GM12878 (cell line): ENCODE measurements at regions not wholly inside any gene's neighbourhood (a gene's known extent, or its start where the extent isn't known, plus 50 kb on each side); places are given as distances from the start of the nearest gene placed in this dataset.

Experiments used
- ATAC-seq: fragments of 200-7000 bp; cut with Tn5 transposase; 3 replicates; pipeline ENCODE4 v1.9.1; 2020; ENCODE audit warnings: mild to moderate bottlenecking, moderate library complexity
- BruUV-seq: library from RNA; stranded (reverse); fragments of 400-500 nt; replicated peaks from 2 replicates; lab custom pipeline; 2021; lab: Mats Ljungman, UMichigan
- CTCF ChIA-PET: fragments of 300-600 bp; sonication (Branson Sonifier 250); formaldehyde crosslinking; extraction: SDS; loops from one replicate; lab custom pipeline; 2021; ENCODE audit warnings: inconsistent platforms; lab: Yijun Ruan, JAX
- POLR2A ChIA-PET: fragments of 350-600 bp; formaldehyde crosslinking; extraction: SDS; loops from one replicate; lab custom pipeline; 2021; ENCODE audit warnings: inconsistent platforms; lab: Charles Lee
- RAD21 ChIA-PET: fragments of 300-600 bp; sonication (Branson Sonifier 250); formaldehyde crosslinking; loops from one replicate; lab custom pipeline; 2023; ENCODE audit warnings: antibody characterized with exemption; ENCODE audit not compliant: unreplicated experiment; lab: Charles Lee
- SMC1A ChIA-PET: fragments of 300-600 bp; sonication (Branson Sonifier 250); formaldehyde crosslinking; loops from one replicate; lab custom pipeline; 2023; ENCODE audit not compliant: unreplicated experiment, uncharacterized antibody; lab: Charles Lee
- DNase-seq: peaks from one replicate; pipeline ENCODE4 v3.0.0-alpha.2; 2011; ENCODE audit warnings: low read depth, low spot score
- FAIRE-seq: peaks from 3 replicates; lab custom pipeline; 2011; peaks lifted over from hg19 to GRCh38; lab: Jason Lieb, UNC
- H2AFZ ChIP-seq: 2 replicates; pipeline ENCODE4 v1.6.0; 2011; ENCODE audit warnings: low read depth, low read length, control low read depth; ENCODE audit not compliant: control insufficient read depth
- H3K27ac ChIP-seq: 2 replicates; pipeline ENCODE4 v1.5.1; 2011; ENCODE audit warnings: control low read depth; ENCODE audit not compliant: control insufficient read depth, insufficient read depth
- H3K27me3 ChIP-seq, 2 experiments: replicated peaks in 1 of 2; 2 replicates each; pipeline versions ENCODE4 v1.6.0 to v1.6.1; 2011; ENCODE audit warnings: low read length in 1 of 2; ENCODE audit not compliant: control insufficient read depth in 2 of 2, insufficient read depth in 2 of 2
- H3K36me3 ChIP-seq, 2 experiments: 2 replicates each; pipeline ENCODE4 v1.5.1; 2011; ENCODE audit warnings: low read length in 1 of 2; ENCODE audit not compliant: control insufficient read depth in 2 of 2, insufficient read depth in 2 of 2
- H3K4me1 ChIP-seq: 2 replicates; pipeline ENCODE4 v1.6.1; 2011; ENCODE audit warnings: mild to moderate bottlenecking, low read length, moderate library complexity, mixed read lengths; ENCODE audit not compliant: control insufficient read depth, insufficient read depth
- H3K4me2 ChIP-seq: 2 replicates; pipeline ENCODE4 v1.6.0; 2011; ENCODE audit warnings: control low read depth; ENCODE audit not compliant: control insufficient read depth, insufficient read depth
- H3K4me3 ChIP-seq: fragments of 200-600 bp; sonication (generic); 2 replicates; pipeline ENCODE4 v1.5.1; 2016
- H3K79me2 ChIP-seq: 2 replicates; pipeline ENCODE4 v1.6.0; 2011; ENCODE audit warnings: low read length; ENCODE audit not compliant: control insufficient read depth, insufficient read depth
- H3K9ac ChIP-seq: 2 replicates; pipeline ENCODE4 v1.8.0; 2011; ENCODE audit warnings: low read length, control low read depth, mixed read lengths; ENCODE audit not compliant: control insufficient read depth, insufficient read depth
- H3K9me3 ChIP-seq: replicated peaks from 3 replicates; pipeline ENCODE4 v1.5.1; 2011; ENCODE audit warnings: mild to moderate bottlenecking, low read length; ENCODE audit not compliant: control insufficient read depth, insufficient read depth
- H4K20me1 ChIP-seq: 2 replicates; pipeline ENCODE4 v1.6.0; 2011; ENCODE audit not compliant: control insufficient read depth, insufficient read depth
- BRCA1 ChIP-seq: IDR thresholded peaks from 2 replicates; pipeline ENCODE4 v1.6.1; 2011; ENCODE audit warnings: low read depth, low read length, improper control_type of control experiment
- FOS ChIP-seq: IDR thresholded peaks from 3 replicates; pipeline ENCODE4 v1.6.1; 2011; ENCODE audit warnings: borderline replicate concordance; ENCODE audit not compliant: insufficient read length; ENCODE audit errors: extremely low read depth
- PAX5 ChIP-seq: IDR thresholded peaks from 2 replicates; pipeline ENCODE4 v1.6.1; 2011; ENCODE audit warnings: low read depth, low read length, borderline replicate concordance
- SUZ12 ChIP-seq: fragments of 200-600 bp; sonication (generic); IDR thresholded peaks from one replicate; pipeline ENCODE4 v1.6.1; 2018; ENCODE audit warnings: antibody characterized with exemption, mild to moderate bottlenecking; ENCODE audit not compliant: unreplicated experiment
- ZZZ3 ChIP-seq: IDR thresholded peaks from 2 replicates; pipeline ENCODE4 v1.6.1; 2011; ENCODE audit warnings: low read depth; ENCODE audit not compliant: control insufficient read depth, insufficient read length
- WGBS: methylation state at CpG from one replicate; pipeline ENCODE4 v1.1.6; 2016; ENCODE audit warnings: low lambda C conversion rate; ENCODE audit not compliant: insufficient replicate concordance, insufficient coverage; ENCODE audit errors: missing lambda C conversion rate; 5-methylcytosine and 5-hydroxymethylcytosine counted together
- in situ Hi-C: fragments of 300-500 bp; cut with MboI; formaldehyde crosslinking; loops from 9 replicates; pipeline ENCODE4 v1.14.3; 2018; ENCODE audit warnings: mixed read lengths
- intact Hi-C: fragments of 100-400 bp; cut with micrococcal nuclease; formaldehyde crosslinking; loops from one replicate; pipeline ENCODE4 v1.14.2; 2022; ENCODE audit not compliant: unreplicated experiment
- TF ChIP-seq, protein P1 (sequence below): fragments of 450-650 bp; IDR thresholded peaks from 2 replicates; pipeline ENCODE4 v1.6.1; 2018; ENCODE audit warnings: borderline replicate concordance, mild to moderate bottlenecking; ENCODE audit not compliant: partially characterized antibody
- TF ChIP-seq, protein P2 (sequence below): fragments of 450-650 bp; conservative IDR thresholded peaks from 2 replicates; pipeline ENCODE4 v1.6.1; 2017; ENCODE audit warnings: mild to moderate bottlenecking, moderate library complexity
- TF ChIP-seq, protein P3 (sequence below): IDR thresholded peaks from 2 replicates; pipeline ENCODE4 v1.6.1; 2012; ENCODE audit warnings: mild to moderate bottlenecking, low read depth, low read length
- TF ChIP-seq, protein P4 (sequence below): fragments of 450-650 bp; formaldehyde crosslinking; IDR thresholded peaks from 2 replicates; pipeline ENCODE4 v1.4.0; 2022; ENCODE audit warnings: mild to moderate bottlenecking, moderate library complexity
- TF ChIP-seq, protein P5 (sequence below): fragments of 450-650 bp; IDR thresholded peaks from 2 replicates; pipeline ENCODE4 v1.6.1; 2016; ENCODE audit warnings: mild to moderate bottlenecking

DNA sequence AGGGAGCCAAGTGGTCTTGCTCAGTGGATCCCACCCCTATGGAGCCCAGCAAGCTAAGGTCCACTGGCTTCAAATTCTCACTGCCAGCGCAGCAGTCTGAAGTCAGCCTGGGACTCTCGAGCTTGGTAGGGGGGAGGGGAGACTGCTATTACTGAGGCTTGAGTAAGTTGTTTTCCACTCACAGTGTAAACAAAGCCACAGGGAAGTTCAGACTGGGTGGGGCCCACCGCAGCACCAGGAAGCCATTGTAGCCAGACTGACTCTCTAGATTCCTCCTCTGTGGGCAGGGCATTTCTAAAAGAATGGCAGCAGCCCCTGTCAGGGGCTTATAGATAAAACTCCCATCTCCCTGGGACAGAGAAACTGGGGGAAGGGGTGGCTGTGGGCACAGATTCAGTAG is 721.0 kb upstream of the NDST4 start:
- BruUV-seq: no TSS peak
- H3K36me3 ChIP-seq: no peaks in the 10 kb centered on the region
- no peaks in the 10 kb centered on the region for H3K79me2 ChIP-seq
- ATAC-seq (no peak), FAIRE-seq (no peak), DNase-seq (no peak)
- no peak overlapping the region for H3K4me2 ChIP-seq
- RAD21 ChIA-PET: no interaction called here
- no peaks in the 10 kb centered on the region; the same call in 2 of the 3 replicates for H3K9me3 ChIP-seq
- CTCF ChIA-PET: no interaction called here
- 66% methylated on average over 3 of the region's 3 CpGs for WGBS
- no peak overlapping the region for H3K4me3 ChIP-seq
- intact Hi-C loops: no loop called here
- no peak overlapping the region for H3K27ac ChIP-seq
- no peak overlapping the region for H2AFZ ChIP-seq
- H3K4me1 ChIP-seq: no peaks in the 10 kb centered on the region
- H3K9ac ChIP-seq: no peak overlapping the region
- SMC1A ChIA-PET: no interaction called here
- POLR2A ChIA-PET: no interaction called here
- in situ Hi-C loops: no loop called here
- no peaks in the 10 kb centered on the region for H3K27me3 ChIP-seq
- H4K20me1 ChIP-seq: no peaks in the 10 kb centered on the region
- TF ChIP-seq, protein P1, sequence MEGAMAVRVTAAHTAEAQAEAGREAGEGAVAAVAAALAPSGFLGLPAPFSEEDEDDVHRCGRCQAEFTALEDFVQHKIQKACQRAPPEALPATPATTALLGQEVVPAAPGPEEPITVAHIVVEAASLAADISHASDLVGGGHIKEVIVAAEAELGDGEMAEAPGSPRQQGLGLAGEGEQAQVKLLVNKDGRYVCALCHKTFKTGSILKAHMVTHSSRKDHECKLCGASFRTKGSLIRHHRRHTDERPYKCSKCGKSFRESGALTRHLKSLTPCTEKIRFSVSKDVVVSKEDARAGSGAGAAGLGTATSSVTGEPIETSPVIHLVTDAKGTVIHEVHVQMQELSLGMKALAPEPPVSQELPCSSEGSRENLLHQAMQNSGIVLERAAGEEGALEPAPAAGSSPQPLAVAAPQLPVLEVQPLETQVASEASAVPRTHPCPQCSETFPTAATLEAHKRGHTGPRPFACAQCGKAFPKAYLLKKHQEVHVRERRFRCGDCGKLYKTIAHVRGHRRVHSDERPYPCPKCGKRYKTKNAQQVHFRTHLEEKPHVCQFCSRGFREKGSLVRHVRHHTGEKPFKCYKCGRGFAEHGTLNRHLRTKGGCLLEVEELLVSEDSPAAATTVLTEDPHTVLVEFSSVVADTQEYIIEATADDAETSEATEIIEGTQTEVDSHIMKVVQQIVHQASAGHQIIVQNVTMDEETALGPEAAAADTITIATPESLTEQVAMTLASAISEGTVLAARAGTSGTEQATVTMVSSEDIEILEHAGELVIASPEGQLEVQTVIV: no peak
- TF ChIP-seq PAX5 (no peak), ZZZ3 (no peak), FOS (no peak), SUZ12 (no peak), BRCA1 (no peak)
- TF ChIP-seq, protein P2, sequence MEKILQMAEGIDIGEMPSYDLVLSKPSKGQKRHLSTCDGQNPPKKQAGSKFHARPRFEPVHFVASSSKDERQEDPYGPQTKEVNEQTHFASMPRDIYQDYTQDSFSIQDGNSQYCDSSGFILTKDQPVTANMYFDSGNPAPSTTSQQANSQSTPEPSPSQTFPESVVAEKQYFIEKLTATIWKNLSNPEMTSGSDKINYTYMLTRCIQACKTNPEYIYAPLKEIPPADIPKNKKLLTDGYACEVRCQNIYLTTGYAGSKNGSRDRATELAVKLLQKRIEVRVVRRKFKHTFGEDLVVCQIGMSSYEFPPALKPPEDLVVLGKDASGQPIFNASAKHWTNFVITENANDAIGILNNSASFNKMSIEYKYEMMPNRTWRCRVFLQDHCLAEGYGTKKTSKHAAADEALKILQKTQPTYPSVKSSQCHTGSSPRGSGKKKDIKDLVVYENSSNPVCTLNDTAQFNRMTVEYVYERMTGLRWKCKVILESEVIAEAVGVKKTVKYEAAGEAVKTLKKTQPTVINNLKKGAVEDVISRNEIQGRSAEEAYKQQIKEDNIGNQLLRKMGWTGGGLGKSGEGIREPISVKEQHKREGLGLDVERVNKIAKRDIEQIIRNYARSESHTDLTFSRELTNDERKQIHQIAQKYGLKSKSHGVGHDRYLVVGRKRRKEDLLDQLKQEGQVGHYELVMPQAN: no peak
- TF ChIP-seq, protein P3, sequence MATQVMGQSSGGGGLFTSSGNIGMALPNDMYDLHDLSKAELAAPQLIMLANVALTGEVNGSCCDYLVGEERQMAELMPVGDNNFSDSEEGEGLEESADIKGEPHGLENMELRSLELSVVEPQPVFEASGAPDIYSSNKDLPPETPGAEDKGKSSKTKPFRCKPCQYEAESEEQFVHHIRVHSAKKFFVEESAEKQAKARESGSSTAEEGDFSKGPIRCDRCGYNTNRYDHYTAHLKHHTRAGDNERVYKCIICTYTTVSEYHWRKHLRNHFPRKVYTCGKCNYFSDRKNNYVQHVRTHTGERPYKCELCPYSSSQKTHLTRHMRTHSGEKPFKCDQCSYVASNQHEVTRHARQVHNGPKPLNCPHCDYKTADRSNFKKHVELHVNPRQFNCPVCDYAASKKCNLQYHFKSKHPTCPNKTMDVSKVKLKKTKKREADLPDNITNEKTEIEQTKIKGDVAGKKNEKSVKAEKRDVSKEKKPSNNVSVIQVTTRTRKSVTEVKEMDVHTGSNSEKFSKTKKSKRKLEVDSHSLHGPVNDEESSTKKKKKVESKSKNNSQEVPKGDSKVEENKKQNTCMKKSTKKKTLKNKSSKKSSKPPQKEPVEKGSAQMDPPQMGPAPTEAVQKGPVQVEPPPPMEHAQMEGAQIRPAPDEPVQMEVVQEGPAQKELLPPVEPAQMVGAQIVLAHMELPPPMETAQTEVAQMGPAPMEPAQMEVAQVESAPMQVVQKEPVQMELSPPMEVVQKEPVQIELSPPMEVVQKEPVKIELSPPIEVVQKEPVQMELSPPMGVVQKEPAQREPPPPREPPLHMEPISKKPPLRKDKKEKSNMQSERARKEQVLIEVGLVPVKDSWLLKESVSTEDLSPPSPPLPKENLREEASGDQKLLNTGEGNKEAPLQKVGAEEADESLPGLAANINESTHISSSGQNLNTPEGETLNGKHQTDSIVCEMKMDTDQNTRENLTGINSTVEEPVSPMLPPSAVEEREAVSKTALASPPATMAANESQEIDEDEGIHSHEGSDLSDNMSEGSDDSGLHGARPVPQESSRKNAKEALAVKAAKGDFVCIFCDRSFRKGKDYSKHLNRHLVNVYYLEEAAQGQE: no peak
- TF ChIP-seq, protein P4, sequence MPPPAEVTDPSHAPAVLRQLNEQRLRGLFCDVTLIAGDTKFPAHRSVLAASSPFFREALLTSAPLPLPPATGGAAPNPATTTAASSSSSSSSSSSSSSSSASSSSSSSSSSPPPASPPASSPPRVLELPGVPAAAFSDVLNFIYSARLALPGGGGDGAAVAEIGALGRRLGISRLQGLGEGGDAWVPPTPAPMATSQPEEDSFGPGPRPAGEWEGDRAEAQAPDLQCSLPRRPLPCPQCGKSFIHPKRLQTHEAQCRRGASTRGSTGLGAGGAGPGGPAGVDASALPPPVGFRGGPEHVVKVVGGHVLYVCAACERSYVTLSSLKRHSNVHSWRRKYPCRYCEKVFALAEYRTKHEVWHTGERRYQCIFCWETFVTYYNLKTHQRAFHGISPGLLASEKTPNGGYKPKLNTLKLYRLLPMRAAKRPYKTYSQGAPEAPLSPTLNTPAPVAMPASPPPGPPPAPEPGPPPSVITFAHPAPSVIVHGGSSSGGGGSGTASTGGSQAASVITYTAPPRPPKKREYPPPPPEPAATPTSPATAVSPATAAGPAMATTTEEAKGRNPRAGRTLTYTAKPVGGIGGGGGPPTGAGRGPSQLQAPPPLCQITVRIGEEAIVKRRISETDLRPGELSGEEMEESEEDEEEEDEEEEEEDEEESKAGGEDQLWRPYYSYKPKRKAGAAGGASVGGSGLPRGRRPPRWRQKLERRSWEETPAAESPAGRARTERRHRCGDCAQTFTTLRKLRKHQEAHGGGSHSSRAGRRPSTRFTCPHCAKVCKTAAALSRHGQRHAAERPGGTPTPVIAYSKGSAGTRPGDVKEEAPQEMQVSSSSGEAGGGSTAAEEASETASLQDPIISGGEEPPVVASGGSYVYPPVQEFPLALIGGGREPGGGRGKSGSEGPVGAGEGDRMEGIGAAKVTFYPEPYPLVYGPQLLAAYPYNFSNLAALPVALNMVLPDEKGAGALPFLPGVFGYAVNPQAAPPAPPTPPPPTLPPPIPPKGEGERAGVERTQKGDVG: no peak
- TF ChIP-seq, protein P5, sequence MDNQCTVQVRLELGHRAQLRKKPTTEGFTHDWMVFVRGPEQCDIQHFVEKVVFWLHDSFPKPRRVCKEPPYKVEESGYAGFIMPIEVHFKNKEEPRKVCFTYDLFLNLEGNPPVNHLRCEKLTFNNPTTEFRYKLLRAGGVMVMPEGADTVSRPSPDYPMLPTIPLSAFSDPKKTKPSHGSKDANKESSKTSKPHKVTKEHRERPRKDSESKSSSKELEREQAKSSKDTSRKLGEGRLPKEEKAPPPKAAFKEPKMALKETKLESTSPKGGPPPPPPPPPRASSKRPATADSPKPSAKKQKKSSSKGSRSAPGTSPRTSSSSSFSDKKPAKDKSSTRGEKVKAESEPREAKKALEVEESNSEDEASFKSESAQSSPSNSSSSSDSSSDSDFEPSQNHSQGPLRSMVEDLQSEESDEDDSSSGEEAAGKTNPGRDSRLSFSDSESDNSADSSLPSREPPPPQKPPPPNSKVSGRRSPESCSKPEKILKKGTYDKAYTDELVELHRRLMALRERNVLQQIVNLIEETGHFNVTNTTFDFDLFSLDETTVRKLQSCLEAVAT: no peak
